ENCODE measurements at regions not wholly inside any gene's neighbourhood (a gene's known extent, or its start where the extent isn't known, plus 50 kb on each side); places are given as distances from the start of the nearest gene placed in this dataset.
"Not testable (repeated sequence)": the region's sequence is repeated elsewhere in the genome, so short reads cannot be mapped to it uniquely, and the experiment has no call there.

GRCh38 chr9:63326665-63327064, 1958.3 kb downstream of the FOXD4L5 start:
- H3K4me1 Mint-ChIP-seq; H3K9me3 Mint-ChIP-seq; DNase-seq; H3K27ac Mint-ChIP-seq; ATAC-seq (ENCODE audit: low read depth in 2 of 2); H3K27me3 ChIP-seq (ENCODE audit: control insufficient read depth, insufficient read depth, low read length); H3K36me3 Mint-ChIP-seq; H3K27me3 Mint-ChIP-seq; H3K27ac ChIP-seq (ENCODE audit: insufficient read depth, low read length, poor library complexity, severe bottlenecking); H3K4me1 ChIP-seq (ENCODE audit: control insufficient read depth, insufficient read depth, low read length, poor library complexity, severe bottlenecking); H3K4me3 ChIP-seq (ENCODE audit: low read depth, low read length); H3K36me3 ChIP-seq (ENCODE audit: control insufficient read depth, insufficient read depth, low read length); H3K4me3 Mint-ChIP-seq; H3K9me3 ChIP-seq (ENCODE audit: control insufficient read depth in 2 of 2, low read length in 2 of 2): not testable (repeated sequence)

GRCh38 chr9:63325696-63326095, 1959.3 kb downstream of the FOXD4L5 start:
- H3K27me3 ChIP-seq (ENCODE audit: control insufficient read depth, insufficient read depth, low read length); DNase-seq; H3K27me3 Mint-ChIP-seq; H3K9me3 Mint-ChIP-seq; H3K36me3 Mint-ChIP-seq; ATAC-seq (ENCODE audit: low read depth in 2 of 2); H3K4me1 Mint-ChIP-seq; H3K4me1 ChIP-seq (ENCODE audit: control insufficient read depth, insufficient read depth, low read length, poor library complexity, severe bottlenecking); H3K4me3 ChIP-seq (ENCODE audit: low read depth, low read length); H3K4me3 Mint-ChIP-seq; H3K27ac ChIP-seq (ENCODE audit: insufficient read depth, low read length, poor library complexity, severe bottlenecking); H3K36me3 ChIP-seq (ENCODE audit: control insufficient read depth, insufficient read depth, low read length); H3K9me3 ChIP-seq (ENCODE audit: control insufficient read depth in 2 of 2, low read length in 2 of 2); H3K27ac Mint-ChIP-seq: not testable (repeated sequence)

- not testable (repeated sequence) for H3K4me3 Mint-ChIP-seq; H3K9me3 ChIP-seq (ENCODE audit: control insufficient read depth in 2 of 2, low read length in 2 of 2); H3K27ac Mint-ChIP-seq; H3K36me3 Mint-ChIP-seq; H3K27me3 Mint-ChIP-seq; H3K4me3 ChIP-seq (ENCODE audit: low read depth, low read length); H3K9me3 Mint-ChIP-seq; H3K36me3 ChIP-seq (ENCODE audit: control insufficient read depth, insufficient read depth, low read length); DNase-seq; ATAC-seq (ENCODE audit: low read depth in 2 of 2); H3K4me1 Mint-ChIP-seq; H3K27me3 ChIP-seq (ENCODE audit: control insufficient read depth, insufficient read depth, low read length); H3K4me1 ChIP-seq (ENCODE audit: control insufficient read depth, insufficient read depth, low read length, poor library complexity, severe bottlenecking); H3K27ac ChIP-seq (ENCODE audit: insufficient read depth, low read length, poor library complexity, severe bottlenecking)
These were observed 1966.9 kb downstream of the FOXD4L5 start for GRCh38 chr9:63318093-63318492.

- DNase-seq; H3K36me3 Mint-ChIP-seq; H3K27me3 Mint-ChIP-seq; H3K4me3 Mint-ChIP-seq; H3K27ac Mint-ChIP-seq; H3K4me1 ChIP-seq (ENCODE audit: control insufficient read depth, insufficient read depth, low read length, poor library complexity, severe bottlenecking); H3K4me3 ChIP-seq (ENCODE audit: low read depth, low read length); H3K9me3 Mint-ChIP-seq; H3K27ac ChIP-seq (ENCODE audit: insufficient read depth, low read length, poor library complexity, severe bottlenecking); ATAC-seq (ENCODE audit: low read depth in 2 of 2); H3K4me1 Mint-ChIP-seq; H3K9me3 ChIP-seq (ENCODE audit: control insufficient read depth in 2 of 2, low read length in 2 of 2); H3K36me3 ChIP-seq (ENCODE audit: control insufficient read depth, insufficient read depth, low read length); H3K27me3 ChIP-seq (ENCODE audit: control insufficient read depth, insufficient read depth, low read length): not testable (repeated sequence)
These were observed 1969.6 kb downstream of the FOXD4L5 start for GRCh38 chr9:63315387-63315786.

- H3K27ac Mint-ChIP-seq; H3K27me3 Mint-ChIP-seq; DNase-seq; H3K4me3 Mint-ChIP-seq; H3K27ac ChIP-seq (ENCODE audit: insufficient read depth, low read length, poor library complexity, severe bottlenecking); H3K9me3 Mint-ChIP-seq; H3K4me1 ChIP-seq (ENCODE audit: control insufficient read depth, insufficient read depth, low read length, poor library complexity, severe bottlenecking); H3K4me1 Mint-ChIP-seq; H3K36me3 ChIP-seq (ENCODE audit: control insufficient read depth, insufficient read depth, low read length); ATAC-seq (ENCODE audit: low read depth in 2 of 2); H3K4me3 ChIP-seq (ENCODE audit: low read depth, low read length); H3K27me3 ChIP-seq (ENCODE audit: control insufficient read depth, insufficient read depth, low read length); H3K36me3 Mint-ChIP-seq; H3K9me3 ChIP-seq (ENCODE audit: control insufficient read depth in 2 of 2, low read length in 2 of 2): not testable (repeated sequence)
These were observed 1988.2 kb downstream of the FOXD4L5 start for GRCh38 chr9:63296848-63297247.

- not testable (repeated sequence) for H3K4me3 Mint-ChIP-seq; H3K27me3 ChIP-seq (ENCODE audit: control insufficient read depth, insufficient read depth, low read length); ATAC-seq (ENCODE audit: low read depth in 2 of 2); H3K4me1 ChIP-seq (ENCODE audit: control insufficient read depth, insufficient read depth, low read length, poor library complexity, severe bottlenecking); H3K4me1 Mint-ChIP-seq; H3K36me3 ChIP-seq (ENCODE audit: control insufficient read depth, insufficient read depth, low read length); H3K9me3 Mint-ChIP-seq; H3K27ac ChIP-seq (ENCODE audit: insufficient read depth, low read length, poor library complexity, severe bottlenecking); H3K9me3 ChIP-seq (ENCODE audit: control insufficient read depth in 2 of 2, low read length in 2 of 2); H3K36me3 Mint-ChIP-seq; DNase-seq; H3K27ac Mint-ChIP-seq; H3K27me3 Mint-ChIP-seq; H3K4me3 ChIP-seq (ENCODE audit: low read depth, low read length)
These were observed 1988.6 kb downstream of the FOXD4L5 start for GRCh38 chr9:63296366-63296765.

GRCh38 chr9:63289971-63290370, 1995.0 kb downstream of the FOXD4L5 start:
- not testable (repeated sequence) for H3K4me1 ChIP-seq (ENCODE audit: control insufficient read depth, insufficient read depth, low read length, poor library complexity, severe bottlenecking); H3K4me3 ChIP-seq (ENCODE audit: low read depth, low read length); H3K4me1 Mint-ChIP-seq; H3K9me3 Mint-ChIP-seq; H3K36me3 ChIP-seq (ENCODE audit: control insufficient read depth, insufficient read depth, low read length); H3K27me3 ChIP-seq (ENCODE audit: control insufficient read depth, insufficient read depth, low read length); H3K27ac Mint-ChIP-seq; H3K36me3 Mint-ChIP-seq; H3K9me3 ChIP-seq (ENCODE audit: control insufficient read depth in 2 of 2, low read length in 2 of 2); DNase-seq; H3K4me3 Mint-ChIP-seq; ATAC-seq (ENCODE audit: low read depth in 2 of 2); H3K27ac ChIP-seq (ENCODE audit: insufficient read depth, low read length, poor library complexity, severe bottlenecking); H3K27me3 Mint-ChIP-seq
